HG03565 (cell line): ENCODE measurements at regions not wholly inside any gene's neighbourhood (a gene's known extent, or its start where the extent isn't known, plus 50 kb on each side); places are given as distances from the start of the nearest gene placed in this dataset.
"Not testable (repeated sequence)": the region's sequence is repeated elsewhere in the genome, so short reads cannot be mapped to it uniquely, and the experiment has no call there.

ENCODE experiments used
- ATAC-seq: cut with Tn5 transposase; IDR thresholded peaks from one replicate; pipeline ENCODE4 v1.9.1; 2021; ENCODE audit warnings: mild to moderate bottlenecking, moderate library complexity; ENCODE audit not compliant: unreplicated experiment

GRCh38 chr13:54387625-54388024, 1359.0 kb downstream of the OLFM4 start:
- ATAC-seq = no peak

DNA sequence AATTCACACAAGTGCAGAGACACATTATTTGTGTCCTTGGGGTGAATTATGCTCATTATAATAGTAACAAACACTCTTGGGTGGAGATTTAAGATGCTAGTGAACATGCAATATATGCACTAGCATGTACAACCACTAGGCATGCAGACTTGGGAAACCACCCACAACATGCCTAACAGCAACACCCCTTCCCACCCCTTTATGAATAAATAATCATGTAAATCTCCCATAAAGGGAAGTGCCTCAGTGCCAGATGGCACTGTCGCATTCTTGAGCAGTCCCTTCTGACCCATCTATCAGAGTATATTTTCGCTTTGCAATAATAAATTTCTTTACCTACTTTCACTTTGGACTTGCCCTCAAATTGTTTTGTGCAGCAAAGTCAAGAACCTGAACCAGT, 1362.2 kb downstream of the OLFM4 start:
- ATAC-seq = no peak

GRCh38 chr13:54394085-54394700, 1365.6 kb downstream of the OLFM4 start:
- no peak for ATAC-seq

DNA sequence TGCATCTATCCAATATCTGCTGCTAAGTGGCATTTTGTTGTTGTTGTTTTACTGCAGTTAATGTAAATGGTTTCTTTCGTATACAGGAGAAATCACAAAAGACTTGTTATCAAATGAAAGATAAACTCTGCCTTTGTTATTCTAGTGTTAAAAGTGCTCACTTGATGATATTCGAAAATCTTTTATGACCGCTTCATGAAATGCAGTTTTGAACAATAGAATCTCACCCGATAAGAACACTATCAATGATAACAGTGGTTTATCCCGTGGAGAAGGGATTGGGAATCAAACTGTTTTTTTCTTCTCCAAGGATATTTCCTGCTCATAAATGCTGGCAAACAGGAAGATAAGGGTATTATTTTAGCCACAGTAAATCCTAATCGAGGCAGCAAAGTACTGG, 1366.3 kb downstream of the OLFM4 start:
- ATAC-seq = no peak

GRCh38 chr13:54402495-54402894, 1373.9 kb downstream of the OLFM4 start:
- ATAC-seq = no peak

- no peak for ATAC-seq
Measured at GRCh38 chr13:54415753-54416366, 1387.2 kb downstream of the OLFM4 start.

DNA sequence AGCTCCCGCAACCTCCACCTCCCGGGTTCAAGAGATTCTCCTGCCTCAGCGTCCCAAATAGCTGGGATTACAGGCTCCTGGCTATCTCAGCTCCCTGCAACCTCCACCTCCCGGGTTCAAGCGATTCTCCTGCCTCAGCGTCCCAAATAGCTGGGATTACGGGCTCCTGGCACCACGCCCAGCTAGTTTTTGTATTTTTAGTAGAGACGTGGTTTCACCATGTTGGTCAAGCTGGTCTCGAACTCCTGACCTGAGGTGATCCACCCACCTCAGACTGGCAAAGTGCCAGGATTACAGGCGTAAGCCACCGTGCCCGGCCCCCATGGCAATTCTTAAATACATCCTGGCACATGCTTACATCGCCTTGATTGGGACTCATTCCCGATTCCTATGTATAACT, 1394.3 kb downstream of the OLFM4 start:
- ATAC-seq = not testable (repeated sequence)

DNA sequence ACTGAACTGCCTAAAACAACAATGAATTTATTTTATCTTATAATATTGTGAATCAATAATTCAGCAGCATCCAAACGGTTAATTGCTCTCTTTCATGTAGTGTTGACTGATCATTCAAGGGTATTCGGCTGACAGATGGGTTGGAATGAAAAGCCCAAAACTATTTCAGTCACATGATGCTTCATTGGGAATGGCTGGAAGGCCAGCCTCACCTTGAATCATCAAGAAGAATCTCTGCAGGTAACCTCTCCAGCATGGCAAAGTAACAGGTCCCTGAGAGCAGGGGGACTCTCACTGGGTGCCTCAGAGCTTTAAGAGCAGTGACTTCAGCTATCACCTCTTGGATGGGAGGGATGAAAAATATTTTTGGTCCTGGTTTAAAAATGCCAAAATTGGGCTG, 1395.7 kb downstream of the OLFM4 start:
- ATAC-seq = no peak

GRCh38 chr13:54433493-54434206, 1405.0 kb downstream of the OLFM4 start:
- ATAC-seq = no peak

DNA sequence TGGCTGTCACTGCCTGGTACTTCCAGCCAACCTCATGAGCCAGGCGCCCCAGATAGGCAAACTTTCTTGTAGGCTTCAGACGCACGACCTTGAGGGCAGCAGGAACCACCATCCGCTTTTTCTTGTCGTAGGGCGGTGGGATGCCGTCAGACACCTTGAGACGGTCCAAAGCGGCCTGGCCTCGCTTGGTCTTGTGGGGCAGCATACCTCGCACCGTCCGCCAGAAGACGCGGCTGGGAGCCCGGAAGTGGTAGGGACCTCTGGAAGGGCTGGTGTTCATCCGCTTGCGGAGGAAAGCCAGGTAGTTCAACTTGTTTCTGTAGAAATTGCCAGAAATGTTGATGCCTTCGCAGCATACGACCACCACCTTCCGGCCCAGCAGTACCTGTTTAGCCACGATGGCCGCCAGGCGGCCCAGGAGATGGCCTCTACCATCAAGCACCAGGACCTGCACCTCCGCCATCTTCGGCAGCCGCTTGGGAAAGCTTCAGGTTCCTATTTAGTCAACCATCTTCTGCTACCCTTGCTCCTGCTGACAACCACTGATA, 1412.3 kb downstream of the OLFM4 start:
- not testable (repeated sequence) for ATAC-seq

DNA sequence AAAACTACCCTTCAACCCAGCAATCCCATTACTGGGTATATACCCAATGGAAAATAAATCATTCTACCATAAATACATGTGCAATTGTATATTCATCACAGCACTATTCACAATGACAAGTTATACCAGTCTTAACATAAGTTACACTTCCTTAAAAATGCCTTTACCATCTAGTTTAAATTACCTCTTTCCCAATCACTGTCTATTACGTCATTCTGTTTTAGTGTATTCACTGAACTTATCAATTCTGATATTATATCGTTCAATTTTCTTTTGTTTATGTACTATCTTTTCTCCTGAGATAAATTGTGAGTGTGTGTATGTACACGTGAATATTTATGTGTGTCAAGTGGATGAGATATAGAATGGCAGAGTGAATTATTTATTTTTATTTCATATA, 1416.8 kb downstream of the OLFM4 start:
- ATAC-seq = no peak

DNA sequence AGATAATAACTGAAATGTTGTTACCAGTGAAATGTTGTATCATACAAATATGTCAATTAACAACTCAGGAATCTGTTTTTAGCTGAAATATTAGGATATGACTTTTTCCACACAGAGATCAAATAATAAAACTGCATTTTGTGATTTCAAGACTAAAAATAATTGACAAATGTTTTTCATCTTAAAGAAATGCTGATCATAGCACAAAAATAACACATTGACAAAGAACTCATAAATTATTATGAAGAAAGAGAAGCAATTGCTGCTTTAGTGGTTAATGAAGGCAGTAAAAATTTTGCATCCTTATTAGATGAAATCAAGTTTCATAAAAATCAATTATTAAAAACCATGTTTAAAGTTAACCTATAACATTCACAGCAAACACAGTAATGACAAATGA, 1417.3 kb downstream of the OLFM4 start:
- no peak for ATAC-seq

- no peak for ATAC-seq
Measured at GRCh38 chr13:54449922-54450321, 1421.3 kb downstream of the OLFM4 start.

DNA sequence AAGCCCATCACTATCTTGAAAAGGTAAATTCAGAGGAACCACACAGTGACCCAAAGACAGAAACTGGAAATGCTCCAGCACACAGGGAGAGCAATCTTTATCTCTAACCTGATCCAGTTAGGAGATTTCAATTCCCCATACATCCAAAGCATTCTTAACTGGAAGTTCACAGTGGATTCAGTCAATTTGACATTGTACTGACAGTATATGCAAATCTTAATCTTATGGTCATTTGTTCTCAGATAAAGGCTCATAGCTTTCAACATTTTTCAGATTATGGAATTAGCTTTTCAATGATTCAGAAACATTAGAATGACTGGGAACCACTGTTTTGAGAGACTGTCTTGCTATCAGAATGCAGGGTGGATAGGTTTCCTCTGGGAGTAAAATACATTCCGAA, 1455.6 kb downstream of the OLFM4 start:
- ATAC-seq = no peak

DNA sequence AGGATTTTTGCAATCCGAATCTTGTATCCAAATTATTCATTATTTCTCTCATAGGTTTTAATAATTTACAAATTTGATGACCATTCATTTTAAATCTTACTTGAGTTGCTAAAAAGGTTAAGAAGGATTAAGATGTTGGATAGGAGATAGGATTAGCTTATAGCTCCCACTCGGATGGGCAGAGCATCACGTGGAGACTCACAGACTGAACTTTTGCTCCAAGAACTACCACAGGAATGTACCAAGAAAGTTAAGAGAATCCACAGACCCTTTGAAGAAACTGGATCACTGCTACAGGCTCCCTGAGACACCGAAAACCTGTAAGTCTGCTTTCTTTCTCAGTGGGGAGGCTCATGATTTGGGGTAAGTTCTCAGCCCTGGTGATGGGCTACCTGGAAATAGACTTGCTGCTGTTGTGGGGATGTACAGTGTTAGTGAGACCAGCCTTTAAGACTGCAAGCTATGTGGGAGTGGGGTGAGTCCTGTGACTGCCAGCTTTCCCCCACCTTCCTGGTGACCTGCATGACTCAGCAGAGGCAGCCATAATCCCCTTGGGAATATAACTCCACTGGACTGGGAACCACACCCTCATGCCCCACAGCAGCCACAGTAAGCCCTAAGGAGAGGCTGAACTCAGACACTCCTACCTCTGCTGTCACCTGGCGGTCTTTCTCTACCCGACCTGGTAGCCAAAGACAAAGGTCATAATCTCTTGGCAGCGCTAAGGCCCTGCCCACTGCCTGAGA, 1458.0 kb downstream of the OLFM4 start:
- ATAC-seq = no peak

GRCh38 chr13:54489359-54489758, 1460.7 kb downstream of the OLFM4 start:
- ATAC-seq = no peak

DNA sequence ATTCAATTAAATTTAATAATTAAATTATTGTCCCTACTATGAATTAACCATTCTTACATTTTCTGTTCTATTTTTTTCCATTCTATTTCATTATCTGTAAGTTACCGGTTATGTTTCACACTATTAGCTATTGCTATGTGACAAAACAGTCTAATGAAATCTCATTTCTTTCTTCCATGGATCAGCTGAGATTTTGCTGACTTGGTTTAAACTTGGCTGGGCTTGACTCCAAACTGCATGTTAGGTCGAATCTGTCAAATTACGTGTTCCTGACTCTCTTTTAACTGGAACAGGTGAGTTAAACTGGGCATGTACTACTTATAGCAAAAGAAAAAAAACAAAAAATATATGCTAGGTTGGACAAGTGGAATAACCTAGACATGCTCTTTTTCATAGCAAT, 1464.4 kb downstream of the OLFM4 start:
- no peak for ATAC-seq

- ATAC-seq = no peak
Measured at GRCh38 chr13:54511366-54511765, 1482.8 kb downstream of the OLFM4 start.

DNA sequence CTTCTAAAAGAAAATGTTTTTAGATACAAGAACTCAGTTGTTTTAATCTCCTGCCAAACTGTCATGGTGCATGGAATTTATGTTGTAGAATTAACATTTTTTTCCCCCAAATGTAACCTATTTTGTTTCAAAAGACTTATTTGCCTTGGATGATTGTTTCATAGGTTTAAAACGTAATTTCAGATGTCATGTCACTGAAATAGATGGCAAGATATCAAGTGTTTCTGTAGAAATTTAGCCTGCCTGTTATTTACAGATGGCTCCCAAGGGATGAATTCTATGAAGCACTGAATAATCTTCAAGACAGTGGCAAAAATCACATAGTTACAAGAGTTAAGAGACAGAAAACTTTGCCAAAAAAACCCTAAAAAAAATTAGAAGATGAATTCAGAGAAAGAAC, 1484.6 kb downstream of the OLFM4 start:
- ATAC-seq = no peak

DNA sequence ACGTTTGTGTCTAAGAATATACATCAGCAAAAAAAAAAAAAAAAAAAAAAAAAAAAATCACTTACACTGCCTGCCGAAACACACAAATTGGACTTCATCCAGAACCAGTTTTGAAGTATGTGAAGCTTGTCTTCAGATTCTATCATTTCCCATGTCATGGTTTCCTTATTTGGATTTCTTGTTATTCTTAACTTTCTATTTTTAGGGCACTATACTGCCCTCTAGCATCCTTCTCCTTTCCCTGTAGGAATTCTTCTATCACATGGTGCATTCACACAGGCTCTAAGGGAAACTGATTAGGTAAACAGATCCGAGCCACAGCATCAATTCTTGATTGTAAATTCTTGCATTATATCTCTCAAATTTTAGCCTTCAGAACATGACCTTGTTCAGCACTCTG, 1507.5 kb downstream of the OLFM4 start:
- ATAC-seq = no peak

DNA sequence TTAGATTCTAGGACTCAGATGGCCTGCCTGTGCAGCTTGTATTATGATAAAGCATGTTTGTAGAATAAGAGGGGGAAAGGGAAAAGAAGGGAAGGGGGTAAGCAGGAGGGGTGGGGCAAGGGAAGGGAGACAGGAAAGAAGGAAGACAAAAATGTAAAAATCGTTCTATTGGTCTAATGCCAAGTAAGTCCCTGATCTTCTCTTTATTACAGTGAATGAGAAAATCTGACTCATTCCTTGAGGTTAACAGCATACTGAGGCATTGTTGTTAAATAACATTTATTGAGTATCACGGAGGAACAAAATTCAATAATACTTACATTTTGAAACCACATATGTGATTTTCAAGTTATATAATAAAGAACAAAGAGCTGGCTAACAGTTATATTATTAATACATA, 1534.7 kb downstream of the OLFM4 start:
- no peak for ATAC-seq
